Gastroesophageal sphincter (tissue), 4 donors: ENCODE measurements at regions not wholly inside any gene's neighbourhood (a gene's known extent, or its start where the extent isn't known, plus 50 kb on each side); places are given as distances from the start of the nearest gene placed in this dataset.

Source experiments
- ATAC-seq: fragments of 150-250 bp; one replicate; pipeline ENCODE4 v1.9.1; 2016; ENCODE audit warnings: mild to moderate bottlenecking, moderate library complexity
- H3K27ac ChIP-seq, 4 donors: fragments of 200-600 bp; sonication (generic) in 3 of 4; 1 replicate in 3 of 4; 2 replicates in 1 of 4; pipeline ENCODE4 v1.5.1; 2016 to 2019
- H3K27me3 ChIP-seq: fragments of 200-600 bp; sonication (generic); one replicate; pipeline ENCODE4 v1.5.1; 2019
- H3K36me3 ChIP-seq, 2 donors: fragments of 200-600 bp; sonication (generic); one replicate each; pipeline ENCODE4 v1.5.1; 2019; ENCODE audit warnings: control low read depth in 1 of 2
- H3K4me1 ChIP-seq, 3 donors: fragments of 200-600 bp; sonication (generic); 1 replicate in 2 of 3; 2 replicates in 1 of 3; pipeline ENCODE4 v1.5.1; 2016 to 2019; ENCODE audit warnings: control low read depth in 2 of 3
- H3K4me3 ChIP-seq, 2 donors: fragments of 200-600 bp; sonication (generic); one replicate each; pipeline ENCODE4 v1.5.1; 2019; ENCODE audit warnings: mild to moderate bottlenecking in 1 of 2, moderate library complexity in 1 of 2
- H3K9me3 ChIP-seq, 3 donors: fragments of 200-600 bp; sonication (generic); one replicate each; pipeline ENCODE4 v1.5.1; 2017 to 2019; ENCODE audit warnings: control low read depth in 2 of 3
- EP300 ChIP-seq: sonication (generic); formaldehyde crosslinking; IDR thresholded peaks from one replicate; pipeline ENCODE4 v1.6.1; 2017; ENCODE audit warnings: antibody characterized with exemption, mild to moderate bottlenecking
- POLR2A ChIP-seq, 2 donors: fragments of 450-650 bp; IDR thresholded peaks; one replicate each; pipeline ENCODE4 v1.6.1; 2017; ENCODE audit warnings: antibody characterized with exemption in 2 of 2, mild to moderate bottlenecking in 2 of 2, moderate library complexity in 1 of 2
- POLR2AphosphoS5 ChIP-seq: sonication (generic); formaldehyde crosslinking; IDR thresholded peaks from one replicate; pipeline ENCODE4 v1.6.1; 2017; ENCODE audit warnings: antibody characterized with exemption
- WGBS, 2 donors: methylation state at CpG; one replicate each; pipeline ENCODE4 v1.1.5; 2018; ENCODE audit warnings: low coverage in 1 of 2; 5-methylcytosine and 5-hydroxymethylcytosine counted together
- TF ChIP-seq, protein P1 (sequence below), 4 experiments: fragments of 200-600 bp in 2 of 4; fragments of 450-650 bp in 2 of 4; sonication (generic) in 1 of 4; IDR thresholded peaks; one replicate each; pipeline ENCODE4 v1.5.1; 2017 to 2019; ENCODE audit warnings: antibody characterized with exemption in 4 of 4, mild to moderate bottlenecking in 2 of 4, moderate library complexity in 2 of 4

- no peaks in the 10 kb centered on the region for H3K9me3 ChIP-seq
- no peak for TF ChIP-seq POLR2A (IDR thresholded peaks at IDR 0.05)
- no peak for TF ChIP-seq POLR2AphosphoS5
- TF ChIP-seq, protein P1, sequence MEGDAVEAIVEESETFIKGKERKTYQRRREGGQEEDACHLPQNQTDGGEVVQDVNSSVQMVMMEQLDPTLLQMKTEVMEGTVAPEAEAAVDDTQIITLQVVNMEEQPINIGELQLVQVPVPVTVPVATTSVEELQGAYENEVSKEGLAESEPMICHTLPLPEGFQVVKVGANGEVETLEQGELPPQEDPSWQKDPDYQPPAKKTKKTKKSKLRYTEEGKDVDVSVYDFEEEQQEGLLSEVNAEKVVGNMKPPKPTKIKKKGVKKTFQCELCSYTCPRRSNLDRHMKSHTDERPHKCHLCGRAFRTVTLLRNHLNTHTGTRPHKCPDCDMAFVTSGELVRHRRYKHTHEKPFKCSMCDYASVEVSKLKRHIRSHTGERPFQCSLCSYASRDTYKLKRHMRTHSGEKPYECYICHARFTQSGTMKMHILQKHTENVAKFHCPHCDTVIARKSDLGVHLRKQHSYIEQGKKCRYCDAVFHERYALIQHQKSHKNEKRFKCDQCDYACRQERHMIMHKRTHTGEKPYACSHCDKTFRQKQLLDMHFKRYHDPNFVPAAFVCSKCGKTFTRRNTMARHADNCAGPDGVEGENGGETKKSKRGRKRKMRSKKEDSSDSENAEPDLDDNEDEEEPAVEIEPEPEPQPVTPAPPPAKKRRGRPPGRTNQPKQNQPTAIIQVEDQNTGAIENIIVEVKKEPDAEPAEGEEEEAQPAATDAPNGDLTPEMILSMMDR (IDR thresholded peaks at IDR 0.05) = no peak
- no peak for TF ChIP-seq EP300
- 43 to 71% methylated on average over 1 of the region's 2 CpGs for WGBS, 2 donors
- no peaks in the 10 kb centered on the region for H3K4me1 ChIP-seq
- peaks cover 9% of the 10 kb centered on the region for H3K27me3 ChIP-seq
- no peaks in the 10 kb centered on the region for H3K36me3 ChIP-seq
- no peak overlapping the region for H3K4me3 ChIP-seq
- ATAC-seq = no peak
- H3K27ac ChIP-seq = no peak overlapping the region
Observed at GRCh38 chr9:6067426-6067825, 52.0 kb upstream of the RANBP6 start.
